NCI-H146 treated with DMSO at 0.1 percent for 48 hours (cell line): ENCODE measurements at regions not wholly inside any gene's neighbourhood (a gene's known extent, or its start where the extent isn't known, plus 50 kb on each side); places are given as distances from the start of the nearest gene placed in this dataset.

Experiments used
- DNase-seq: peaks from one replicate; lab custom pipeline; 2025; ENCODE audit not compliant: unreplicated experiment; lab: John Stamatoyannopoulos, UW

- no peak for DNase-seq
Observed at GRCh38 chr13:84524586-84524985, 642.3 kb upstream of the SLITRK1 start.

GRCh38 chr13:84500016-84500415 is 617.7 kb upstream of the SLITRK1 start:
- DNase-seq = no peak

DNA sequence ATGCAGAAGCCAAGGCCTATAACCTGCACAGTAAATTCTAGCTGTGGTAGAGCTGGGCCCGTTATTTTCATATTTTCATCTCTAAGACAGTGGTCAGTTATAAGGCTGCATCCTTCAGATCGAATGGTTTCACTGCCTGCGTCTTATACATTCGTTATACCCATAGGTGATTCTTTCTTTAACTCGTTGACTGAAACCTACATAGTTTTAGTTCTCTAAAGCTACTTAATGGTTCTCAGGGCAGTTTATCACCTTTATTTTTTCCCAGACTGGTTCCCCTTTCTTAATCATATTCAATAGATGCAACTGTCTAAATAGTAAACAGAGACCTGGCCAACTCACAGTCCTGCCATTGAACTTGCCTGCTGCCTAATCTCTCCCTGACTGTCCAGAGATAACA is 615.3 kb upstream of the SLITRK1 start:
- no peak for DNase-seq

GRCh38 chr13:84491952-84492351 is 609.7 kb upstream of the SLITRK1 start:
- no peak for DNase-seq

GRCh38 chr13:84487752-84488151 is 605.5 kb upstream of the SLITRK1 start:
- no peak for DNase-seq

DNA sequence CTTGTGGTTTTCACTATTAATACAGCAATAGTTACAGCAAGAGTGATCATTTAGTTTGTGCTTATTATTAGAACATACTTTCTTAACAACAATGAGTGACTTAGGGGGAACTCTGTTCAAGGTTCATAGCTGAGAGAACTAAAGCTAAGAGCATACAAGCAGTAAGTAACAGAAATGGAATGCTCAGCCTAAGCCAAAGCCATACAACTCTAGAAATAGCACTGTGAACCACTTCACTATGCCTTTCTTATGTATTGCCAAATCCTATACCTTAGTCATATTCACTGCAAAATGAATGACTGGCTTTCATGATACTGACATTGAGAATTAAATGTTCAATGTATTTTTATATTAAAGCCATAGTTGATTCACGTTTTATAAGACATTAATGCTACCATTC is 599.7 kb upstream of the SLITRK1 start:
- no peak for DNase-seq

DNA sequence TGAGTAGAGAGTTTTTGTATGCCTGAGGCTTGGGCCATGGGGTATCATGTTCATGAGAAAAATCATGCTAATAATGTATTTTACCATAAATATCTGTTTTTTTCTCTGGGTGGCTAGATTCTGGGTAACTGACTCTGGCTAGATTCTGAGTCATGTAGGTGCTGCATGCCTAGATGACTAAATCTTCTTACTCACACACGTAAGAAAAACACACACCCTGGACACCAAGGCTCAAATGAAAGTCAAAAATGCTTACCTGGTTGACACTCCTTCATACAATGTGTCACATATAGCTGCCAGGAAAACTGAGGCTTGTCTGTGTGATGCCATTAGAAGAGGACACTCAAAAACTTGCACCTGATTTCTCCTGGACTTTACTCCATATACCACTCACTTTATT is 597.4 kb upstream of the SLITRK1 start:
- DNase-seq = no peak

DNA sequence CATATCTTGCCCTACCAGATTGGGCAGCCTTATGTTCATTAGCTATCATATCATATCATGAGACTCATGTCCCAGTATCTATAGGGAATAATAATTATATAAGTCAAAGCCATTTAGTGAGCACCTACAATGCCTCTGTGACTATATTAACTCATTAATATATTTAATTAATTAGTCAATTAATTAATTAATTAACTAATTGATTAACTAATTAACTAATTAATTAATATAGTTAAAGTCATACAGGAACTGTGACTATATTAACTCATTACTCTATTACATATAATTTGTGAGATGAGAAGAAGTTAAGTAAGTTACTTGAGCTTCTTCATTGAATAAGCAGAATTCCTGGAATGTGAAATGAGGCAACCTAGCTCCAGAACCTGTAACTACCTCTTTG is 588.3 kb upstream of the SLITRK1 start:
- DNase-seq = no peak

DNA sequence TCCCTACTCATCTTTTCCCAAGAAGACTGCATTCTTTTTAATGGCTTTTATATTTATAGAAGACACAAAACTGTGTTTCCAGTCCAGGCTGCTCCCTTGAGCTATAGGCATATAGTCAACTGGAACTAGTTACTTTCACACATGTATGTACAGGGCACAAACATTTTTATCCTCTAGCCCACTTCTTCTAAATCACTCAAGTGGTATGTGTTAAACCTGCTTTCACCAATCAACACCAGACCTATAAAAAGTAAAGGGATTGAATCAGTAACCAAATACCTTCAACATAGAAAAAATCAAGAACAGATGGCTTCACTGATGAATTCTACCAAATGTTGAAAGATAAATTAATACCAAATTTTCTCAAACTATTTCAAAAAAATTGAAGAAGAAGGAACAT is 584.2 kb upstream of the SLITRK1 start:
- no peak for DNase-seq

- DNase-seq = no peak
Observed at GRCh38 chr13:84460989-84461388, 578.7 kb upstream of the SLITRK1 start.

- no peak for DNase-seq
Observed at GRCh38 chr13:84455143-84455905, 573.0 kb upstream of the SLITRK1 start.

- DNase-seq = no peak
Observed at GRCh38 chr13:84447640-84447978, 565.3 kb upstream of the SLITRK1 start.

GRCh38 chr13:84446972-84447639 is 564.8 kb upstream of the SLITRK1 start:
- DNase-seq = peak; percentile 43

DNA sequence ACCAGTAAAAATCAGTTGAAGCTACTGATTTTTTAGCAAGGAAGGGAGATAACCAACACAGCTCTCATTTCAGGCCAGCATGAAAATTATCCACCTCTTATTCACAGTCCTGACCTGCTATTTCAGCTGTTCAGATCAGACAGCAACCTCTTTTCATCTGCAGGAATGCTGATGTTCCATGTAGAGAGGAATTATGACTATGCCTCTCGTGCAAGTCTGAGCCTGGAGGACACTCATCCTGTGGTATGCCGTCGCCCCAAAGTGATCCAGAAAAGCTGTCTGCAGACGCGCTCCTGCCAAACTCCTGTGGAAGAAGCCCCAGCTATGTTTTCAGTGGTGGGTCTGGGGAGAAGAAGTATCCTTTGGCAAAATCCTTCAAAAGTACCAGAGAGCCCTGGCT is 563.5 kb upstream of the SLITRK1 start:
- DNase-seq = no peak

GRCh38 chr13:84443463-84443862 is 561.2 kb upstream of the SLITRK1 start:
- DNase-seq = no peak

GRCh38 chr13:84439108-84439507 is 556.8 kb upstream of the SLITRK1 start:
- DNase-seq = no peak

DNA sequence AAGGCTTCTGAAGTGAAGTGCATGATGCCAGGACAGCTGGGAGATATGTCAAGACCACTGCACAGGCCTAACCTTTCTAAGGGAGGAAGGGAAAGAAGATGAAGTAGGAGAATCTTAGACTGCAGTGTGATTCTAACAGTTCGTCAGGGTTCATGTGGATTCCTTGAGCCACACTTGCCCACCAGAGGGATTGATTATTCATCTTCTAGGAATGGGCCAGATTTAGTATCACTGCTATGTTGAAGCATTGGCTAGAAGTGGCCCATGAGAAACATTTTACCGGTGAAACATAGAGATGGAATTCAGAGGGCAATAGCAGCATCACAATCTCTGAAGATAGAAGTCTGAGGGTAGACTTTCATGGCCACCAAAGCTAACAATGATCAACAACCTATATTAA is 550.8 kb upstream of the SLITRK1 start:
- DNase-seq = no peak

GRCh38 chr13:84431646-84432045 is 549.4 kb upstream of the SLITRK1 start:
- DNase-seq = no peak

DNA sequence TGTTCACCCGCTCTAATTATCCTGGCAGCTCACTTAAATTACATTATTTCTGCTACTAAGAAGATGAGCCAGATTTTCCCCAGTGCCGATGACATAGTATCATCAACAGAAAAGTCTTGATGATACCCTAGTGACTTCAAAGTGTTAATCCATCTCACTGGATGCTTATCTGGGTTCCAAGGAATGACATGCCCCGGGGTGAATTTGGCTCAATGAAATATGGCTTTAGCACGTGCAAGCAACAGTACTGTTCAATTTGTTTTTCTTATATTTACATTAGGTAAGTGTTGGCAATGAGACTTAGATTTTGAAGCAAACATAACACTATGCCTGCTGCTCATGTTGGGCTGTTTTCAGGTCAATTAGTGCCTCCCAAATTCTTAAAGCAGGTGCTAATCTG is 548.2 kb upstream of the SLITRK1 start:
- DNase-seq = no peak

- no peak for DNase-seq
Observed at GRCh38 chr13:84430015-84430414, 547.7 kb upstream of the SLITRK1 start.

DNA sequence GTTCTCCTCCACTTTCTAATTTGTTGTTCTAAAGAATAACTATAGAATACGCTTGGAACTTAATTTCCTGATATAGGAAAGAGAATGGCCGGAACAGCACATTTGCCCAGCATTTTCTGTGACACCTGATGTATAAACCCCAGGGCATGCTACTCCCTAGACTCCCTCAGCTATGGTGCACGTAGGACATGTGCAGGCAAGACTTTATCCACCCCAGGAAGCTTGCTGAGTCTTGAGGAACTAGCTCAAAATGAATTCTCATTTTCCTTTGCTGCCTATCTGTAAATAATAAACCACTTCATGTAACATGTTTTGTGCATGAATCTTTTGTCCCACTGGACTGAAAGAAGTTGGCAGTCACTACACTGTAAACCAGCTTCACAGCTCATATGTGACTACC is 535.8 kb upstream of the SLITRK1 start:
- no peak for DNase-seq

GRCh38 chr13:84417416-84417815 is 535.1 kb upstream of the SLITRK1 start:
- DNase-seq = no peak

DNA sequence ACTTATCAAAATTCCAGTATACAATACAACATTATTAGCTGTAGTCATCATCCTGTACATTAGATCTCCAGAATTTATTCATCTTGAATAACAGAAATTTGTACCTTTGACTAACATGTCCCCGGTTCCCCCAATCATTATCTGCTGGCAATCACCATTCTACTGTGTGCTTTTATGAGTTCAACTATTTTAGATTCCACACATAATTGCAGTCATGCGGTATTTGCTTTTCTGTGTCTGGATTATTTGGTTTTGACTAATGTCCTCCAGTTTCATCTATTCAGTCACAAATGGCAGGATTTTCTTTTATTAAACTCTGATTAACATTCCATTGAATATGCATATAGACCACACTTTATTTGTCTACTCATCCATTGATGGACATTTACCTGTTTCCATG is 530.7 kb upstream of the SLITRK1 start:
- no peak for DNase-seq
